CD14-positive monocyte (primary cell): ENCODE measurements at regions not wholly inside any gene's neighbourhood (a gene's known extent, or its start where the extent isn't known, plus 50 kb on each side); places are given as distances from the start of the nearest gene placed in this dataset.

Experiments
- DNase-seq, 3 donors: peaks; one replicate each; pipeline ENCODE4 v3.0.0-alpha.2; 2011 to 2022
- H2AFZ ChIP-seq: 2 replicates; pipeline ENCODE4 v1.6.0; 2012; ENCODE audit warnings: mild to moderate bottlenecking, low read depth, low read length, inconsistent platforms; ENCODE audit not compliant: insufficient read depth, poor library complexity, severe bottlenecking
- H3K27ac ChIP-seq, 2 donors: 1 replicate in 1 of 2; 2 replicates in 1 of 2; pipeline ENCODE4 v1.5.1; 2012 to 2013; ENCODE audit warnings: low read length in 2 of 2, control low read depth in 1 of 2, inconsistent platforms in 1 of 2, low read depth in 1 of 2, mild to moderate bottlenecking in 1 of 2
- H3K27me3 ChIP-seq, 2 donors: one replicate each; pipeline versions ENCODE4 v1.6.0 to v1.6.1; 2011 to 2013; ENCODE audit warnings: low read length in 2 of 2; ENCODE audit not compliant: control insufficient read depth in 2 of 2, insufficient read depth in 2 of 2
- H3K36me3 ChIP-seq, 2 donors: replicated peaks in 1 of 2; 1 replicate in 1 of 2; 2 replicates in 1 of 2; pipeline versions ENCODE4 v1.5.1 to v1.6.1; 2012 to 2013; ENCODE audit warnings: low read length in 2 of 2, control low read depth in 1 of 2, inconsistent platforms in 1 of 2, mild to moderate bottlenecking in 1 of 2; ENCODE audit not compliant: insufficient read depth in 2 of 2, control insufficient read depth in 1 of 2
- H3K4me1 ChIP-seq, 2 donors: 1 replicate in 1 of 2; 2 replicates in 1 of 2; pipeline versions ENCODE4 v1.5.1 to v1.6.1; 2012 to 2013; ENCODE audit warnings: low read length in 2 of 2, control low read depth in 1 of 2, inconsistent platforms in 1 of 2, mild to moderate bottlenecking in 1 of 2, moderate library complexity in 1 of 2; ENCODE audit not compliant: insufficient read depth in 2 of 2, control insufficient read depth in 1 of 2
- H3K4me2 ChIP-seq: replicated peaks from 2 replicates; pipeline ENCODE3; 2012; ENCODE audit warnings: low read length, moderate library complexity, mild to moderate bottlenecking; ENCODE audit not compliant: poor library complexity, severe bottlenecking; ENCODE audit errors: extremely low read depth
- H3K4me3 ChIP-seq, 3 experiments: fragments of 200-600 bp in 1 of 3; sonication (generic) in 1 of 3; replicated peaks in 1 of 3; 1 replicate in 2 of 3; 2 replicates in 1 of 3; pipeline ENCODE4 v1.5.1; 2011 to 2013; ENCODE audit warnings: low read length in 3 of 3, mild to moderate bottlenecking in 3 of 3, control low read depth in 2 of 3, low read depth in 2 of 3, inconsistent platforms in 1 of 3, moderate library complexity in 1 of 3
- H3K79me2 ChIP-seq: 2 replicates; pipeline ENCODE4 v1.6.0; 2012; ENCODE audit warnings: mild to moderate bottlenecking, control low read depth, inconsistent platforms, low read length, moderate library complexity; ENCODE audit not compliant: insufficient read depth
- H3K9ac ChIP-seq: 2 replicates; pipeline ENCODE4 v1.6.0; 2017; ENCODE audit warnings: low read length, mild to moderate bottlenecking; ENCODE audit not compliant: insufficient read depth, poor library complexity, severe bottlenecking
- H3K9me3 ChIP-seq, 2 donors: replicated peaks in 1 of 2; 1 replicate in 1 of 2; 2 replicates in 1 of 2; pipeline versions ENCODE4 v1.5.1 to v1.6.1; 2012 to 2013; ENCODE audit warnings: low read length in 2 of 2, control low read depth in 1 of 2; ENCODE audit not compliant: control insufficient read depth in 1 of 2, insufficient read depth in 1 of 2
- H4K20me1 ChIP-seq: 2 replicates; pipeline ENCODE4 v1.6.0; 2012; ENCODE audit warnings: mild to moderate bottlenecking, low read length, control low read depth, moderate library complexity; ENCODE audit not compliant: insufficient read depth
- H3K27ac Mint-ChIP-seq, 7 donors: one replicate each; pipeline ENCODE4 v1.8.0; 2020; ENCODE audit warnings: mild to moderate bottlenecking in 7 of 7, mixed read lengths in 7 of 7, moderate library complexity in 6 of 7, inconsistent platforms in 2 of 7
- H3K27me3 Mint-ChIP-seq, 3 donors: one replicate each; pipeline ENCODE4 v1.8.0; 2021 to 2022; ENCODE audit warnings: low read depth in 3 of 3, mild to moderate bottlenecking in 3 of 3, mixed read lengths in 3 of 3, moderate library complexity in 3 of 3, inconsistent platforms in 1 of 3
- H3K36me3 Mint-ChIP-seq, 2 donors: one replicate each; pipeline ENCODE4 v1.8.0; 2020; ENCODE audit warnings: mixed read lengths in 2 of 2, inconsistent platforms in 1 of 2, mild to moderate bottlenecking in 1 of 2
- H3K4me1 Mint-ChIP-seq: one replicate; pipeline ENCODE4 v1.8.0; 2020; ENCODE audit warnings: mild to moderate bottlenecking, mixed read lengths
- H3K4me3 Mint-ChIP-seq, 2 donors: one replicate each; pipeline ENCODE4 v1.8.0; 2020; ENCODE audit warnings: mild to moderate bottlenecking in 2 of 2, mixed read lengths in 2 of 2, moderate library complexity in 1 of 2
- H3K9me3 Mint-ChIP-seq, 7 donors: one replicate each; pipeline ENCODE4 v1.8.0; 2020 to 2022; ENCODE audit warnings: mixed read lengths in 7 of 7, mild to moderate bottlenecking in 6 of 7, moderate library complexity in 6 of 7, inconsistent platforms in 2 of 7
- CTCF ChIP-seq: fragments of 200-600 bp; IDR thresholded peaks from one replicate; pipeline ENCODE4 v1.8.0; 2022; ENCODE audit warnings: antibody characterized with exemption, mild to moderate bottlenecking
- WGBS: methylation state at CpG from one replicate; pipeline ENCODE4 v1.1.5; 2013; ENCODE audit warnings: missing lambda C conversion rate; ENCODE audit not compliant: insufficient coverage; 5-methylcytosine and 5-hydroxymethylcytosine counted together
- intact Hi-C, 2 donors: fragments of 100-400 bp; cut with micrococcal nuclease; formaldehyde crosslinking; loops; one replicate each; pipeline versions ENCODE4 v1.15.0 to v1.15.1; 2023

GRCh38 chr12:107543416-107543815 is 142.2 kb upstream of the PWP1 start:
- H3K27me3 Mint-ChIP-seq: no peaks in the 10 kb centered on the region

DNA sequence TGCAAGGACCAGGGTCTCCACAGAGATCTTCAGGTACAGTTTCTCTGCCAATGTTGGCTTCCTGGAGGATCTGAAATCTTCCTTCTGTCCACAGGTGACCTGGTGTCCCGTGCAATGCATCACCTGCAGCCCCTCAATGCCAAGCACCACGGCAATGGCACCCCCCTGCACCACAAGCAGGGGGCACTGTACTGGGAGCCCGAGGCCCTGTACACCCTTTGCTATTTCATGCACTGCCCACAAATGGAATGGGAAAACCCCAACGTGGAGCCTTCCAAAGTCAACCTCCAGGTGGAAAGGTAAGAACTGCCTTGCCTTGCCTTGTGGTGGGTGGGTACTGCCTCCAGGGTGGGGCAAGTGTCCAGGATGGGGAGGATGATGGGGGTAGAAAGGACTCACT is 141.8 kb upstream of the PWP1 start:
- Mint-ChIP-seq H3K36me3 (peaks cover 0 to under 1% of the 10 kb centered on the region in 2 donors), H3K4me1 (peaks cover 17% of the 10 kb centered on the region), H3K27ac (no peak overlapping the region), H3K27me3 (no peaks in the 10 kb centered on the region), H3K9me3 (peaks cover 0 to 7% (median 5%) of the 10 kb centered on the region in 7 donors), H3K4me3 (no peak overlapping the region)
- intact Hi-C loops: no loop called here
- Histone ChIP-seq H3K27ac (no peak overlapping the region), H3K9me3 (no peaks in the 10 kb centered on the region), H3K4me1 (peaks cover 4 to 7% of the 10 kb centered on the region in 2 donors), H3K9ac (no peak overlapping the region), H3K4me2 (no peak overlapping the region), H3K79me2 (no peaks in the 10 kb centered on the region), H4K20me1 (no peaks in the 10 kb centered on the region), H3K4me3 (no peak overlapping the region), H3K27me3 (no peaks in the 10 kb centered on the region), H3K36me3 (no peaks in the 10 kb centered on the region), H2AFZ (no peak overlapping the region)
- TF ChIP-seq CTCF: no peak
- DNase-seq: no peak
- WGBS: 100% methylated on average over 2 of the region's 4 CpGs

More at GRCh38 chr12:107543416-107543815, 142.2 kb upstream of the PWP1 start:
- peaks cover 17% of the 10 kb centered on the region for H3K4me1 Mint-ChIP-seq
- Histone ChIP-seq H3K27me3 (no peaks in the 10 kb centered on the region), H3K9me3 (no peaks in the 10 kb centered on the region), H3K36me3 (no peaks in the 10 kb centered on the region), H2AFZ (no peak overlapping the region), H3K9ac (no peak overlapping the region), H3K4me1 (peaks cover 4 to 7% of the 10 kb centered on the region in 2 donors), H3K27ac (no peak overlapping the region), H3K4me3 (no peak overlapping the region), H3K4me2 (no peak overlapping the region), H3K79me2 (no peaks in the 10 kb centered on the region), H4K20me1 (no peaks in the 10 kb centered on the region)
- no peaks in the 10 kb centered on the region for H3K36me3 Mint-ChIP-seq
- no peak overlapping the region for H3K4me3 Mint-ChIP-seq
- no peak for TF ChIP-seq CTCF
- no peak for DNase-seq
- intact Hi-C loops: no loop called here
- no peak overlapping the region for H3K27ac Mint-ChIP-seq
- H3K9me3 Mint-ChIP-seq: peaks cover 0 to 6% (median 4%) of the 10 kb centered on the region in 7 donors
- WGBS: 94% methylated on average over 5 of the region's 5 CpGs
